ENCODE measurements at regions not wholly inside any gene's neighbourhood (a gene's known extent, or its start where the extent isn't known, plus 50 kb on each side); places are given as distances from the start of the nearest gene placed in this dataset.
"Not testable (repeated sequence)": the region's sequence is repeated elsewhere in the genome, so short reads cannot be mapped to it uniquely, and the experiment has no call there.

DNA sequence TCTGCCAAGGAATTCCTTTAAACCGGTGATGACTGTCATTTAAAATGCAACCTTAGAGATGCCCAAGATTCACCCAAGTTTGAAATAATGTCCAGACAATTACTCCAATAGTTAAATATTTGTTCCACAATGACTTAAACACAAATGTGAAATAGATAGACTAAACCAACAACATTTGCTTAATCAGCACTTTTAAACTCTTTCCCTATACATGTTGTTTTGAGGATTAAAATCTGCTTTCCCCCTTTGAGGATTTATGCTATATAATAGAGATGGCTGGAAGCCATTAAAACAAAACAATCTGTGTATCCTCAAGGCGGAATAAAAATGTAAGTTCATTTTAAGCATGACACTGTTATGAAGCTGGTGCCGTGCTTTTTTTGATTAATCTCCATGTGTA is 297.8 kb upstream of the RSPO3 start:
- DNase-seq: no peak

DNA sequence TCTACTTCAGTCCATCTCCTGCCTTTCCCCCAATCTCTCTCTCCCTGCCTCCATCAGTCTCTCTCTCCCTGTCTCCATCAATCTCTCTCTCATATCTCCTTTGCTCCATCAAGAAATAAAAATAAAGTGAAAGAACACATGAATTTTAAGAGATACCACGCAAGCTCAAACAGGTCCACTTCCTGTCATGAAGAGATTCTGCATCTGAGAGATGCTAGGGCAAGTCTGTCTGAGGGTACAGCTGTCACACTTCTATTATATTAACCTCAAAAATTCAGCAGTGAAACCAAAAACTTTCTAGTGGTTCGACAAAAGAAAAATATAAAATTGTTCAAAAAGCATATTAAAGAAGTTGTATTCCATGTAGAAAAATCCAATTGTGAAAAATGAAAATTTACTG is 296.8 kb upstream of the RSPO3 start:
- no peak for DNase-seq

DNA sequence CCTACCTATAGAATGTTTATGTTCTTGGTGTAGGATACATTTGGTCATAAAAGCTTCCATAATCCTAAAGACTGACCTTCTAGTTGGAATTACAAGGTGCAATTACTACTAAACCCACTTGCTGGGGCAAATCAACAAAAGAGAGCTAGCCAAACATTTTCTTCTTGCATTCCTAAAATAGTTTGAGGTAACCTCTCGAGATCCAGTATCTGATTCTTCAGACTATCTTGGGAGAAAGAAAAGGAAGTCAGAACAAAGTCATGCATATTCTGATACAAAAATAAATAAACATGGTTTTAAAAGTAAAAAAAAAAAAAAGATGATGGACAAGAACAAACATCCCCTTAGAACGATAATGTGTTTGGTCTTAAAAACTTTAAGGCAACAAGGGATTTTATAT is 294.2 kb upstream of the RSPO3 start:
- DNase-seq: no peak

DNA sequence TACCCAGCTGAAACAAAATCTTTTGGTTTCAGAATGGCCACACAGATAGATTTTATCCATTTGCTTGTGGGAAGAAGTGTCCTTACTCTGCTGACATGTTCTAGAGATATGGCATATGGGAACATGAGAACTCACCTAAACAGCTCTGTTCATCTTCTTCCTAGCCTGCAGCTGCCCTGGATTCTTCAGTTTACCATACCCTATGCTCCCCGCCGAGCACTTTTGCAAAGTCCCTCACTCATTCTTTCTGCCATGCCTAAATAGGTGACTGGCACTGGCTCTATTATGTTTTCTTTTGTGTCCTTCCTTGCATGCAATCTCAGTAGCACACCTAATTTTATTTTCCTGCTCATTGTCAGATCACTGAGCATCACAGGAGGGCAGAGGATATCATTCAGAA is 293.7 kb upstream of the RSPO3 start:
- no peak for DNase-seq

DNA sequence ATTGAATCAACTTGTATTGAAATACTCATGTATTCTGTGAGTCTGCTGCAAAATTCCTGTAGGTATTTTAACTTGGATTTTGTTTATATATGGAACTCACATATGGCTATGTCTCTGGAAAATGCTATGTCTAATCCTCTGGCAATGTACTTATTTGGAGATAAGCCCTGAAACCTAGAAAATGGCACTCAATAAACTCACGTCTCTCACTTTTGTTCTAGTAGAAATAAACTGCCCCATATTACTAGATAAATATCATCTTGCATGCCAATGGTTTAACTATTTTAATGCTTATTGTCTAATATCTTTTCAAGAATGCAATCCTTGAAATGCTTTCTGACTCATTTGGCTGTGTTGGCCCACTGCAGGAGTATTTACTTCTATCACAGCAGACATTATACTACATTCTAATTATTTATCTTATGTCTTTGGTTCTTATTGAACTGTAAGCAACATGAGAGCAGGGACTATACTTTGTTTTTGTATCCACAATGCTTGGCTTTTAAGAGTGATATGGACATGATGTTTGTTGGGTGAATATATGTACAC is 292.2 kb upstream of the RSPO3 start:
- DNase-seq: no peak

DNA sequence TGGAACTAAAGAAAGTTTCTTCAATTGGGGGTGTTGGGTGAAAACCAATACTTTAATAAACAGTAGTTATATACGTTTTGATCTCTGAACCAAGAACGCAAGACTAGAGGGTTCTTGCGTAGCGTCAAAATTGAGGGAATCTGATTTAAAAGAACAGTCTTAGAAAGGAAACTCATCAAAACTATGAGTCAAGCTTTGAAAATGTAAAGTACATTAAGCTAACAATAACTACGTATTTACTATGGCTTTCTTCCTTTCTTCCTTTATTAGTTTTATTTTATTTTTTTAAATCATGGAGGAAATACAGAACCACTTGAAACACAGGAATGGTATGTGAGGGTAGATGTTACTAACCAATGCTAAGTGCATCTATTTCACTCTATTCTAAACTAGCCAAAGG is 287.0 kb upstream of the RSPO3 start:
- DNase-seq: no peak

DNA sequence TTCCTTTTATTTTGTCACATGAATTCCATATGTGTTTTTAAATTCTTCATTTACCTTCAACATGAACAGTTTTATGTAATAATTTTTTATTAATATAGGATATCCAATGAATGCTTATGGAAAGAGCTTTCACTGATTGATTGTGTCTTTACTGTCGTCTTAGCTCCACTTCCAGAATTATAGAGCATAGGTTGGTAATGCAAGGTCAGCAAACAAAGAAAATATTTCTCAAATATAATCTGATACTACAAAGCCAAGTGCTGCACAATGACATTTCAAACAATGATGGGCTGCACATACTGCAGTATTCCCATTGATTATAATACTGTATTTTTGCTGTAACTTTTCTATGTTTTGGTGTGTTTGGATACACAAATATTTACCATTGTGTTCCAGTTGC is 275.7 kb upstream of the RSPO3 start:
- DNase-seq: no peak

DNA sequence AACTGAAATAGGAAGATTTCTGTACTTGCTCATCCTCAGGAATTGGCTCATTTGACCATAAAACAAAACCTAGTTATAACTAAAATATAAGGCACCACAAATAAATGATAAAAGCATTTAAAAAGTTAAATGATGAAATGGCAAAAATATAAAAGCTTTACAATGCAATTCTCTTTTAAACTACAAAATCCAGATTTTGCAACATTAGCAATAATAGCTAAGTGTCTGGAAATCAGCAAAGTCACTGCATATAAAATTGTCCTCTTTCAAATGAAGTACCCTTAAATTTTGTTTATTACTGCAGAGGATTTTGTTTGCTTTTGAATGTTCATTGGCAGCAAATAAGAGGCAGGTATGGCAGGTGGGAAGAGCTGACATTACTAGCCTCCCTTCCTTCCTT is 270.4 kb upstream of the RSPO3 start:
- no peak for DNase-seq

DNA sequence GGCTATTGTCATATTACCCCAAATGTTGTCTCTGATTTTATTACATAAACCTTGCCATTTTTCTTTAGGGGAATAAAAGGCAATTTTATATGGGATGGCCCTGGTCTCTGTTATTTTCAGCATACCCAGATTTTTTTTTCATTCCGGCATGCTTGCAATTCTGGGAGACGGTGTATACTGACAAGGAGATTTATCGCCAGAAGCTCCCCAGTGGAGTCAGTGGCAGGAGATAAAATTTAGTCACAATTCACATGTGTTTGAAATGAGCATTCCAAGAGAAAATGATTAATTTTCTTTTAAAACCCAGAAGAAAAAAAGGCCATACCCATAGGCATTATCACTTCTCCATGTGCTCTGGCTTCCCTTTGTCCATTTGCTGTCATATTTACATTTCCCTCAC is 250.8 kb upstream of the RSPO3 start:
- no peak for DNase-seq

DNA sequence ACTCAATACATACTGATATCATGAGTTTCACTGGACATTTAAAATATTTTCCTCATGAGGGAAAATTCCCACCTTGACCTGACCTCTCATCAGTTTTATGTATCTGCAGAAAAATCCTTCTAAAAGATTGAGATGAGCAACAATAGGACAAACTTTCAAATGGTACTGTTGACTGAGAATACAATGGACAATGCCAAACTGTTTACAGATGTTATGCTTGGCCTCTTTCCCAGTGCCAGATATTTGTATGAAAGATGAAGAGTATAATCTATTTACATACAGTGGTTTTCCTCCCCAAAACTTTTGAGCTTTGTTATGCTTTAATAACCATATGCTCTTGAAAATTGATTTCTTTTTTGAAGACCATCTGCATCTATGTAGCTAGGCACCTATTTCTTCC is 245.1 kb upstream of the RSPO3 start:
- DNase-seq: peak; percentile 2

DNA sequence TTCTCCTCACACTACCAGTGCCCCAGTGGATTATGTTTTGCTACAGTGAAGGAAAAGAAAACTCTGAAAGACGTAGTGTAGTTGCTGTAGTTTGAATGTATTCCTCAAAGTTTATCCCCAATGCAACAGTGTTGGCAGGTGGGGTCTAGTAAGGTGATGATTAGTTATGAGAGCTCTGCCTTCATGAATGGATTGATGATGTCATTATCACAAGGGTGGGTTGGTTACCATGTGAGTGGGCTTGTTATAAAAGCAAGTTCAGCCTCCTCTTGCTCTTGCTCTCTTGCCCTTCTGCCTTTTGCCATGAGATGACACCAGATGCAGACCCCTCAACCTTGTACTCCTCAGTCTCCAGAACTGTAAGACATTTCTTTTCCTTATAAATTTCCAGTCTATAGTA is 244.7 kb upstream of the RSPO3 start:
- DNase-seq: no peak

DNA sequence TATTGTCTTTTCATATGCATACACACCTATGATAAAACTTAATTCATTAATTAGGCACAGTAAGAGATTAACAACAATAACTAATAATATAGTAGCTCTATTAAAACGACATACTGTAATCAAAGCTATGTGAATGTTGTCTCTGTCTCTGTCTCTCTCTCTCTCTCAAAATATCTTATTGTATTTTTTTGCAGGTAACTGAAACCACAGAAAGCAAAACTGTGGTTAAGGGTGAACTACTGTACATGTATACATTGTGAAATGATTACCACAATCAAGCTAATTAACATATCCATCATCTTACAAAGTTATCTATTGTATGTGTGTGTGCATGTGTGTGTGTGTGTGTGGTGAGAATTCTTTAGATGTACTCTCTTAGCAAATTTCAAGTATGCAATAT is 242.0 kb upstream of the RSPO3 start:
- DNase-seq: no peak

DNA sequence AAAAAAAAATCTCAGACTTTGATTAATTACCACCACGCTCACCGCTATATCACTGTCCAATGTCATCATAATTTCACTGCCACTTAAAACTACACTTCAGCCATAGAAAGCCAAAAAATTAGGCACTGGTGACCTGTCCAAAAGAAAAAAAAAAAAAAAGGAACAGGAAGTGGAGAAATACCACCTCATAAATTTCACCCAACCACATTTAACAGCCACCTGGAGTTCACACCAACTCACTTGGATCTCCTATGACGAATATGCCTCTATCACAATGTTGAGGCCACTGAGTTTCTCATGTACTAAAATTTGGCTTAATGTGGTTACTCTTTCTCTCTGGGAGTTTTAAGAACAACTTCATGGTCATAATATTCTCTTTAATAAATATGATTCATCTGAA is 237.5 kb upstream of the RSPO3 start:
- no peak for DNase-seq

DNA sequence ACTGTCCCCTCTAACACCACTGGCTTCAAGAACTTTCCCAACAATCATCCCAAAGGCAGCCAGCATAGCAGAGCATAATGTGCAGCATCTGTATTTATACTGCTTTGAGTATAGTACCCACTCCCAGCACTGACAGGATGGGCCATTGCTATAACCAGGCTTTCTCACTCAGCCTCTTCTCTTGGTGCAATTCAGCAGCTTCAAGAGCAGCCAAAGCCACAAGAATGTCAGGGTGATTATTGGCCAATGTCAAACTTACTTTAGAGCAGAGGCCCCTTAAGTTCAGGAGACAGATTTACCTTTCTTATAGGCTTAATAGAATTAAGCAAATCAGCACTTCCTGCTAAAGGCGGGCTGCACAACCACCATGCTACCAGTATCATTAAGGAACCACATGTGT is 232.4 kb upstream of the RSPO3 start:
- no peak for DNase-seq

DNA sequence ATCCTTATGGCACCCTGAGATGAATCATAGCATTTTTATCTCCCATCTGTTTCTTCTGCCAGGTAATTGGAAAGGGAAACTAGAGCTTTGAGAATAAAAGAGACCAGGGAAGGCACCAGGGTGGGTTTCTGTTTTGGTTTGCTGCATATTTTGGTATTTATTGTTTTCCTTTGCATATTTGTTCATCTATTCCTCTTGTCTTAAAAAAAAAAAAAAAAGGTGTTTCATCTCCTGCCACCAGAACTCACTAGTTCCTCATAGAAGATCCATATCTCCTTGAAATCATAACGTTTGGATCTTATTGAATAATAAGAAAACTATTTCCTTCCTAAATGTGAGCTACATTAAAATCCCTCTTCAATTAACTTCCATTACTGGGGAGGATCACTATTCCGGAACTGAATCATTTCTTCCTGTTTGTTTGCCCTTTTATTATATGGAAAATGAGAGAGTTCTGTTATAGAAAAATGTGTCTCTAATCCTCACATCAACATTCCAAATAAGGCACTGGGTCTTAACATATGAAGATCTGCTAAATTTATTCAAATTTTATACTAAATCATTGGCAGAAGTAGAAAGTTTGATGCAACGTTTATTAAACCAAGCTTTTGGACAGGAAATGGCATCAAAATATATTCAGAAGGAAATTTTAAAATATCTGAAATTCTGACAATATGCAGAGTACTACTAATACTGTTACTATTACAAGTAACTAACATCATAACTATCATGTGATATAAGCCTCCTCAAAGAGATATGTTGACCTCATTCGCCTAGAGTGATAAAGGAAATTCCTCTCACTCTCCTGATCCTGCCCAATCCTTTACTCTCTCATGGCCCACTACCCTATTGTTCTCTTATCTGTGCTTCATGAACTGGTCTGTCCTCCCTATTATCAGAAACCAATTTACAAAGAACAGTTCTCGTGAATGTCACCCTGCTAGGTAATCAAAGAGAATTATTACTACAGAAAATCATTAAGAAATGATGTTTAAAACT is 229.4 kb upstream of the RSPO3 start:
- DNase-seq: no peak

DNA sequence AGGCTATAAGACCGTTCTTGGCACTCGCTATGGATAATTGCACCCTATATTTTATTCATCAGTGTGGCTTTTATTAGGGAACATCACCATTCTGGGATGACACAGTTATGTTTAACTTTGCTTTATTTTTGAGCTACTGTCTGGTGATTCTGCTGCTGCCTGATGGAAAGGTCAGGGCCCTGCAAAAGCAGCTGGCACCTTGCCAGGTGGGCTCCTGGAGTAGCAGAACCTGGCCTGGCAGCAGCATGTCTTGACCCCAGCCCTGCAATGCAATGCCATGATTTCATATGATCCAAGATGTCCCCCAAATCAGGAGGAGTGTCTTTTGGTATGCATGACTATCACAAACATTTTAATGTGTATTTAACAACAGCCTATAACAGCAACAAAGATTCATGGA is 228.4 kb upstream of the RSPO3 start:
- DNase-seq: no peak

DNA sequence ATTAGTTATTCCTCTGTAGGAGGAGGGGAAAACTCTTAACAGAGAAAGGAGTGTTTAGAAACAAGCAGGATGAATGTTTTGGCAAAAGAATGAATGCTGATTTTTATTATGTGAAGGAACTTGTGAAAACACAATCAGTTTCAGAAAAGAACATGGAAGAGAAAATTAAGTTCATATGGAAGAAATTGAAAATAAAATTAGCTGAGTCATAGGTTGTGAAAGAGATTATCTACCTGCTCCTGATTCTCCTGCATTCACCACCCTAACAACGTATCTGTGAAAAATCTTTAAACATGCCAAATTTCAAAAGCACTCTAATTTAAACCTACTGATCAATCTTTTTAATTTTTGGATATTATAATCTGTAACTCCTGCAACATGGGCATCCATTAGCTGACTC is 227.3 kb upstream of the RSPO3 start:
- no peak for DNase-seq

DNA sequence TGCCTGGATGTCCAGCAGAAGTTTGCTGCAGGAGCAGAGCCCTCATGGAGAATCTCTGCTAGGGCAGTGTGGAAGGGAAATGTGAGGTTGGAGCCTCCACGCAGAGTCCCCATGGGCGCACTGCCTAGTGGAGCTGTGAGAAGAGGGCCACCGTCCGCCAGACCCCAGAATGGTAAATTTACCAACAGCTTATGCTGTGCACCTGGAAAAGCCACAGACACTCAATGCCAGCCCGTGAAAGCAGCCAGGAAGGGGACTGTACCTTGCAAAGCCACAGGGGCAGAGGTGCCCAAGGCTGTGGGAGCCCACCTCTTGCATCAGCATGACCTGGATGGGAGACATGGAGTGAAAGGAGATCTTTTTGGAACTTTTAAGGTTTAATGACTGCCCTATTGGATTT is 225.6 kb upstream of the RSPO3 start:
- DNase-seq: not testable (repeated sequence)

DNA sequence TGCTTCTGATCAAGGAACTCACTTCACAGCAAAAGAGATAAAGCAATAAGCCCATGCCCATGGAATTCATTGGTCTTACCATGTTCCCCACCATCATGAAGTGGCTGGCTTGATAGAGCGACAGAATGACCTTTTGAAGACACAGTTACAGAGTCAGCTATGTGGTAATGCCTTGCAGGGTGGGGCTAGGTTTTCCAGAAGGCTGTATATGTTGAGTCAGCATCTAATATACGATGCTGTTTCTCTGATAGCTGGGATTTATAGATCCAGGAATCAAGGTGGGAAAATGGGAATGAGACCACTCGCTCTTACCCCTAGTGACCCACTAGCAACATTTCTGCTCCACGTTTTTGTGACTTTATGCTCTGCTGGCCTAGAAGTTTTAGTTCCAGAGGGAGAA is 220.7 kb upstream of the RSPO3 start:
- DNase-seq: no peak

DNA sequence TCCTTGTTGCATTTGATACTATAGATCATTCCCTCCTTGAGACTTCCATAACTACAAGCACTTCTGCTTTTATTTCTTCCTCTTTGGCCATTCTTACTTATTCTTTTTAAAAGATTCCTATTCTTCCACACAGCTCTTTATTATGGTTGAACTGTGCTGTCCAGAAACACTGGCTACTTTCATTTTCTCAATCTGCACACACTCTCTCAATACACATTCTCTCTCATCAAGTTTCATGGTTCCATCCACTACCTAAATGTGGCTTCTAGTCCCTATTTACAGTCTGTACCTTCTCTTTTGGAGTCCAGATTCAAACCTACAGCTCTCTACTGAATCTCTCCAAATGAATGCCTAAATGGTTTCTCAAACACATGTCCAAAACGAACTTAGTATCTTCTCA is 214.3 kb upstream of the RSPO3 start:
- DNase-seq: no peak

DNA sequence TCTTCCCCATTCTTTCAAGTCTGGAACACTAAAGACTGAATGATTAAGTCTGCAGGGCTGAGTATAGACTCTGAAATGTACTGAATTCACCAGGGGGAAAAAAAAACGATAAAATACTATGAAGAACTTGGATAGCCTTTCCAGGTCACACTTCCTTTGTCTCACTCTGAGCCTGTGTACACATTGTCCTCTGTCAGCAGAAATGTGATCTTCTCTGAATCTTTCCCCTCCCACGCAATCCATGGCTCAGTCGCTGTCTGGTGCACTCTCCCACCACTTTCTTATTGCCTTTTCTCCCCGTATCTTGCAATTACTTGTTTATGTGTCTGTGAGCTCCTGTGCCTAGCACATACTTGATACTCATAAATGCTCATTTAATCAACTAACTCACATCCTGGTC is 212.6 kb upstream of the RSPO3 start:
- no peak for DNase-seq

DNA sequence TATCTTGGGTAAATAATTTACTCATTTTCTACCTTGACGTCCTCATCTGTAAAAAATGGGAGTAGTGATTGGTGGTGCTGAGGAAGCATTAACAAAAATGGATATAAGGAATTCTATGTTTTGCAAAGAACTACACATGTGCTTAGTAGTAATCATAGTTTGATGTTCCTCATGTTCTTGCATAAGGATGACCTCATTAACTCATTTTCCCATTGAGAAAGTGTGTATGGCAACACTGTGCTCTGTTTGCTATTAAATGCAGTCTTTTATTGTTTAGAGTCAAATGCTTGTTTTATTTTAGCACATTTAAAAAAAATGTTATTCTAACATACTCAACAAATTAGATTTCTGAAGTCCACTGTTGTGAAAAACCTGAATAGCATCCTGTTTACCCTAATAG is 211.2 kb upstream of the RSPO3 start:
- no peak for DNase-seq

DNA sequence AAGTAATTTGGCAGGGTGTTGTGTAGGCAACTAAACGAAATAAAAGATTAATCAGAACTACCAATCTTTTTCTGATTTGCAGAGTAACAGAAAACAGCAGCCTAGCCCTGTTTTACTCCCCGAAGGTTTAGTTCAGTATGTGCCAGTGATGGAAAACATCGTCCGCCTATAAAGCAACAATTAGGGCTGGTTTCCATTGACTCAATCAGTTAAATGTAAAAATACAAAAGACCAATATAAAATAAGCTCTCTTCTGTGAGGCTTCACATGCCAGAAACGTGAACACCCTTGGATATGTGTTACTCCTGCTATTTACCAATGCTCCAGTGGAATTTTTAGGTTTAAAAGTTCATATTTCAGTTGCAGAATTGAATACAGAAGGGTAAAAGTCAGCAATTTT is 210.5 kb upstream of the RSPO3 start:
- peak; percentile 26 for DNase-seq

DNA sequence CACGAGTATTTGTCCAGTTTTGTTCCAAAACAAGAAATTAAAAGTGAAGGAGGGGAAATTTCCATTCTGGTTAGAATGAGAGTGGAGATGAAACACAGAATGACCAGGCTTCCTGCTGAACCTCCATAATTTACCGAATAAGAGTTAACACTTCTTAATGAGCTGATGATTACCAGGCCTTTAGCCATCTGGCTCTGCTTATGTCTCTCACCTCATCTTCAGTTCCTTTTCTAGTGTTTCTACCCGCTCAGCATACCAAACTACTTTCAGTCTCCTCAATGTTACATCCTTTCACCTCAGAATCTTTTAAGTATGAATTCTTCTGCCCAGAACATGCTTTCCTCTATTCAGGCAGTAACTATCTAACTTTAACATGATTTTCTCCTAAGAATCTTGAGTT is 209.0 kb upstream of the RSPO3 start:
- DNase-seq: no peak

DNA sequence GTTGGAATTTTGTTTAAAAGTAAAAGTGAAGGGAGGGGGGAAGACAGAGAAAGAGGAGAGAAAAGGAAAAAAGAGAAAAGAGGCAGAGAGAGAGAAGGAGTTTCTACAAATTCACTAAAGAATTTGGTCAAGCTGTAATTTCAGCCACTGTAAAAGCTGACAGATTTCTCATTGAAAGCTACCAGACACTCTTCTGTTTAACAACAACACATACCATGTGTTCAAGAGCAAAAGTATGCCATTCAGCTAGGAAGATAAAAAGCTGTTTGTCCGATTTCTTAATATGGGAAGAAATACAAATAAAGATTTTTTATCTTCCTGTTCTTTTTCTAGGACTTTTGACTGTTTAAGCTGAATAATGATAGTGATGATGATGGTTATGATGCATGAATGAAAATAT is 204.8 kb upstream of the RSPO3 start:
- no peak for DNase-seq
